Motor neuron (in vitro differentiated cells): ENCODE measurements at regions not wholly inside any gene's neighbourhood (a gene's known extent, or its start where the extent isn't known, plus 50 kb on each side); places are given as distances from the start of the nearest gene placed in this dataset.
"Not testable (repeated sequence)": the region's sequence is repeated elsewhere in the genome, so short reads cannot be mapped to it uniquely, and the experiment has no call there.

Experiments
- ATAC-seq, 8 experiments: fragments of 200-7000 bp; cut with Tn5 transposase; replicated peaks in 6 of 8; 2 replicates each; pipeline ENCODE4 v1.8.0; 2021; ENCODE audit warnings: mild to moderate bottlenecking in 8 of 8, moderate library complexity in 8 of 8
- H3K27ac ChIP-seq, 2 donors: fragments of 250-450 bp; sonication (Bioruptor Pico); 2 replicates each; pipeline ENCODE4 v1.9.0; 2021; ENCODE audit warnings: antibody characterized with exemption in 2 of 2, mild to moderate bottlenecking in 2 of 2, moderate library complexity in 1 of 2
- H3K4me1 ChIP-seq, 2 donors: fragments of 250-450 bp; sonication (Bioruptor Pico); replicated peaks in 1 of 2; 2 replicates each; pipeline ENCODE4 v1.6.1; 2021; ENCODE audit warnings: antibody characterized with exemption in 2 of 2, mild to moderate bottlenecking in 2 of 2, moderate library complexity in 1 of 2
- H3K4me3 ChIP-seq, 5 donors: fragments of 250-450 bp; sonication (Bioruptor Pico); 2 replicates each; pipeline ENCODE4 v1.9.0; 2021; ENCODE audit warnings: antibody characterized with exemption in 5 of 5, mild to moderate bottlenecking in 5 of 5, moderate library complexity in 4 of 5
- WGBS, 10 experiments: fragments of 450-650 bp; shearing (Covaris generic); methylation state at CpG; one replicate each; pipeline ENCODE4 v1.0.0; 2022; 5-methylcytosine and 5-hydroxymethylcytosine counted together
- in situ Hi-C, 9 experiments: fragments of 400-800 bp; cut with MboI; loops; one replicate each; pipeline ENCODE4 v1.15.0; 2021; ENCODE audit warnings: low sequenced_read_pairs in 9 of 9, low pct_unique_long_range_greater_than_20kb in 2 of 9; ENCODE audit not compliant: unreplicated experiment in 9 of 9

DNA sequence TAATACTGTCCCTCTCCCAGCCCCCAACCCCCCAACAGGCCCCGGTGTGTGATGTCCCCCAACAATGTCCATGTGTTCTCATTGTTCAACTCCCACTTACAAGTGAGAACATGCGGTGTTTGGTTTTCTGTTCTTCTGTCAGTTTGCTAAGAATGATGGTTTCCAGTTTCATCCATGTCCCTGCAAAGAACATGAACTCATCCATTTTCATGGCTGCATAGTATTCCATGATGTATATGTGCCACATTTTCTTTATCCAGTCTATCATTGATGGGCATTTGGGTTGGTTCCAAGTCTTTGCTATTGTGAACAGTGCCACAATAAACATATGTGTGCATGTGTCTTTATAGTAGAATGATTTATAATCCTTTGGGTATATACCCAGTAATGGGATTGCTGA is 232.2 kb downstream of the PARM1 start:
- no CpG with 5 or more reads among the region's 2 CpGs for WGBS, 10 experiments
- in situ Hi-C loops, ATAC-seq, H3K4me3 ChIP-seq, H3K27ac ChIP-seq: not testable (repeated sequence)
- H3K4me1 ChIP-seq = peaks cover 10 to 11% of the 10 kb centered on the region in 2 donors

GRCh38 chr4:75158451-75158850 is 225.5 kb downstream of the PARM1 start:
- Histone ChIP-seq H3K4me3 (no peak overlapping the region), H3K27ac (no peak overlapping the region), H3K4me1 (no peaks in the 10 kb centered on the region)
- no peak for ATAC-seq
- in situ Hi-C loops = no loop called here
- WGBS, 10 experiments = 0 to 100% (median 84%) methylated on average over 1 to 3 of the region's 3 CpGs; no CpG with 5 or more reads in 2 of the 10 experiments

DNA sequence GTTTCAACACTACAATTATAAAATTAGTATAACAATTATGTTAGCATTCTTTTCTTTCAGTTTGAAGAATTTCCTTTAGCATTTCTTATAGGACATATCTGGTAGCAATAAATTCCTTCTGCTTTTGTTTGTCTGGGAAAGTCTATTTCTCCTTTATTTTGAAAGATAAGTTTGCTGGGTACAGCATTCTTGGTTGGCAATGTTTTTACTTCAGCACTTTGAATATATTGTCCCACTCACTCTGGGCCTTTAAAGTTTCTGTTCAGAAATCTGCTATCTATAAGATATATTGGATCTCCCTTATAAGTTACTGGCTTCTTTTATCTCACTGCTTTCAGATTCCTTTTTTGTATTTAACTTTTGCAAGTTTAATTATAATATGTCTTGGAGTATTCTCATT is 222.1 kb downstream of the PARM1 start:
- Histone ChIP-seq H3K4me3 (no peak overlapping the region), H3K4me1 (no peaks in the 10 kb centered on the region), H3K27ac (no peak overlapping the region)
- no peak for ATAC-seq
- in situ Hi-C loops = no loop called here

- no peak overlapping the region for H3K4me3 ChIP-seq
- in situ Hi-C loops = no loop called here
- no peaks in the 10 kb centered on the region for H3K4me1 ChIP-seq
- 0 to 100% (median 20%) methylated on average over 1 of the region's 1 CpG; no CpG with 5 or more reads in 3 of the 10 experiments for WGBS, 10 experiments
- no peak overlapping the region for H3K27ac ChIP-seq
- no peak for ATAC-seq
Measured at GRCh38 chr4:75146223-75146622, 213.3 kb downstream of the PARM1 start.

- Histone ChIP-seq H3K27ac (no peak overlapping the region), H3K4me3 (no peak overlapping the region), H3K4me1 (no peaks in the 10 kb centered on the region)
- in situ Hi-C loops = no loop called here
- ATAC-seq = no peak
- WGBS, 10 experiments = 0 to 80% (median 60%) methylated on average over 1 of the region's 1 CpG; no CpG with 5 or more reads in 7 of the 10 experiments
Measured at GRCh38 chr4:75144475-75144874, 211.6 kb downstream of the PARM1 start.

- Histone ChIP-seq H3K4me1 (no peaks in the 10 kb centered on the region), H3K4me3 (no peak overlapping the region), H3K27ac (no peak overlapping the region)
- in situ Hi-C loops = no loop called here
- no peak for ATAC-seq
- WGBS, 10 experiments = 0 to 100% (median 80%) methylated on average over 1 of the region's 1 CpG; no CpG with 5 or more reads in 5 of the 10 experiments
Measured at GRCh38 chr4:75142850-75143249, 209.9 kb downstream of the PARM1 start.

GRCh38 chr4:75142382-75142781 is 209.5 kb downstream of the PARM1 start:
- Histone ChIP-seq H3K27ac (no peak overlapping the region), H3K4me3 (no peak overlapping the region), H3K4me1 (no peaks in the 10 kb centered on the region)
- in situ Hi-C loops = no loop called here
- 0 to 83% (median 53%) methylated on average over 1 to 2 of the region's 2 CpGs for WGBS, 10 experiments
- ATAC-seq = peak in 3 of 8 experiments; percentile 33 to 56 (median 36)

- in situ Hi-C loops = no loop called here
- Histone ChIP-seq H3K4me1 (no peaks in the 10 kb centered on the region), H3K27ac (no peak overlapping the region), H3K4me3 (no peak overlapping the region)
- no peak for ATAC-seq
Measured at GRCh38 chr4:75141162-75141561, 208.2 kb downstream of the PARM1 start.

GRCh38 chr4:75137302-75137701 is 204.4 kb downstream of the PARM1 start:
- no peak overlapping the region for H3K27ac ChIP-seq
- in situ Hi-C loops = no loop called here
- no peak overlapping the region for H3K4me3 ChIP-seq
- no peaks in the 10 kb centered on the region for H3K4me1 ChIP-seq
- no peak for ATAC-seq

GRCh38 chr4:75135068-75135825 is 202.3 kb downstream of the PARM1 start:
- in situ Hi-C loops = no loop called here
- ATAC-seq = no peak
- WGBS, 10 experiments = 28 to 97% (median 79%) methylated on average over 2 to 5 of the region's 5 CpGs; no CpG with 5 or more reads in 1 of the 10 experiments
- Histone ChIP-seq H3K4me1 (no peaks in the 10 kb centered on the region), H3K4me3 (no peak overlapping the region), H3K27ac (no peak overlapping the region)

- in situ Hi-C loops, H3K4me3 ChIP-seq, H3K4me1 ChIP-seq, ATAC-seq: not testable (repeated sequence)
- H3K27ac ChIP-seq = peak overlapping the region; percentile 51 to 52
- no CpG with 5 or more reads among the region's 21 CpGs for WGBS, 10 experiments
Measured at GRCh38 chr4:75126870-75127269, 194.0 kb downstream of the PARM1 start.

- Histone ChIP-seq H3K27ac (peak overlapping the region in 1 of 2 donors; percentile 51), H3K4me3 (no peak overlapping the region), H3K4me1 (peaks cover 8 to 9% of the 10 kb centered on the region in 2 donors)
- in situ Hi-C loops = no loop called here
- no peak for ATAC-seq
Measured at GRCh38 chr4:75126058-75126457, 193.1 kb downstream of the PARM1 start.

DNA sequence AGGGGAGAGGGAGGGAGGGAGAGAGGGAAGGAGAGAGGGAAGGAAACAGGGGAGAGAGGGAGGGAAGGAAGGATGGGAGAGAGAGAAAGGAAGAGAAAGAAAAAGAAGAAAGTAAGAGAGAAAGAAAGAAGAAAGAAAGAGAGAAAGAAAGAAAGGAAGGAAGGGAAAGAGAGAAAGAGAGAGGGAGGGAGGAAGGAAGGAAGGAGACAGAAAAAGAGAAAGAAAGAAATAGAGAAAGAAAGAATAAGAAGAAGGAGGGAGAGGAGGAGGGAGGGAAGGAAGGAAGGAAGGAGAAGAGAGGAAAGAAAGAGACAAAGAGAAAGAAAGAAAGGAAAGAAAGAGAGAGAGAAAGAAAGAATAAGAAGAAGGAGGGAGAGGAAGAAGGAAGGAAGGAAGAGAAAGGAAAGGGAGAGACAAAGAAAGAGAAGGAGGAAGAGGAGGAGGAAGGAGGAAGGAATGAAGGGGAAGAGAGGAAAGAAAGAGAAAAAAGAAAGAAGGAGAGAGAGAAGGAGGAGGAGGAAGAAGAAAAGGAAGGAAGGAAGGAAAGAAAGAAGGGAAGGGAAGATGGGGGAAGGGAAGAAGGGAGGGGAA is 189.6 kb downstream of the PARM1 start:
- ATAC-seq = no peak
- Histone ChIP-seq H3K27ac (no peak overlapping the region), H3K4me3 (no peak overlapping the region), H3K4me1 (peaks cover 8 to 9% of the 10 kb centered on the region in 2 donors)
- in situ Hi-C loops = no loop called here

- in situ Hi-C loops = no loop called here
Measured at GRCh38 chr4:75118739-75119138, 185.8 kb downstream of the PARM1 start.

More at GRCh38 chr4:75118739-75119138, 185.8 kb downstream of the PARM1 start:
- 43 to 98% (median 81%) methylated on average over 4 of the region's 4 CpGs for WGBS, 10 experiments
- Histone ChIP-seq H3K4me1 (no peaks in the 10 kb centered on the region), H3K27ac (no peak overlapping the region), H3K4me3 (no peak overlapping the region)
- no peak for ATAC-seq
